Effector memory CD4-positive, alpha-beta T cell (primary cell): ENCODE measurements at regions not wholly inside any gene's neighbourhood (a gene's known extent, or its start where the extent isn't known, plus 50 kb on each side); places are given as distances from the start of the nearest gene placed in this dataset.
"Not testable (repeated sequence)": the region's sequence is repeated elsewhere in the genome, so short reads cannot be mapped to it uniquely, and the experiment has no call there.

ENCODE experiments used
- DNase-seq, 3 donors: peaks; one replicate each; pipeline ENCODE4 v3.0.0-alpha.2; 2020
- H3K27ac ChIP-seq: 2 replicates; pipeline ENCODE4 v1.7.0; 2013; ENCODE audit warnings: mild to moderate bottlenecking, low read length, moderate library complexity; ENCODE audit not compliant: insufficient read depth, poor library complexity, severe bottlenecking
- H3K27me3 ChIP-seq: replicated peaks from 2 replicates; pipeline ENCODE4 v1.7.0; 2013; ENCODE audit warnings: mild to moderate bottlenecking, low read length; ENCODE audit not compliant: insufficient read depth, control insufficient read depth, poor library complexity, severe bottlenecking
- H3K36me3 ChIP-seq: 2 replicates; pipeline ENCODE4 v1.7.0; 2013; ENCODE audit warnings: mild to moderate bottlenecking, low read length, moderate library complexity; ENCODE audit not compliant: control insufficient read depth, insufficient read depth
- H3K4me1 ChIP-seq: 2 replicates; pipeline ENCODE4 v1.7.0; 2013; ENCODE audit warnings: low read length, mild to moderate bottlenecking; ENCODE audit not compliant: control insufficient read depth, insufficient read depth, poor library complexity, severe bottlenecking
- H3K4me3 ChIP-seq: 2 replicates; pipeline ENCODE4 v1.7.0; 2013; ENCODE audit warnings: low read length, low read depth, mild to moderate bottlenecking; ENCODE audit not compliant: insufficient read depth, poor library complexity, severe bottlenecking
- H3K9me3 ChIP-seq: 2 replicates; pipeline ENCODE4 v1.7.0; 2013; ENCODE audit warnings: mild to moderate bottlenecking, low read length, moderate library complexity; ENCODE audit not compliant: control insufficient read depth

DNA sequence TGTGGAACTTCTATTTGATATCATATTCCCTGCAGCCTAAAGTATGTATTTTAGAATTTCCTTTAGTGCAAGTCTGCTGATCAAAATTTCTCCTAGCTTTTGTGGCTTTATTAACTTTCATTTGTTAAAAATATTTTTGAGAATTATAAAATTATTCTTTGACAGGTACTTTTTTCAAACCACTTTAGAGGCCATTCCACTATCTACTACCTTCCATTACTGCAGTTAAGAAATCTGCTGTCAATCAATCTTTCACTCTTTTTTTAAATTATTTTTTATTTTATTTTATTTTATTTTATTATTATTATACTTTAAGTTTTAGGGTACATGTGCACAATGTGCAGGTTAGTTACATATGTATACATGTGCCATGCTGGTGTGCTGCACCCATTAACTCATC, 656.2 kb downstream of the CCDC85A start:
- H3K27ac ChIP-seq, DNase-seq: not testable (repeated sequence)

GRCh38 chr2:56860991-56861390, 677.2 kb downstream of the CCDC85A start:
- Histone ChIP-seq H3K9me3 (no peaks in the 10 kb centered on the region), H3K27me3 (no peaks in the 10 kb centered on the region), H3K4me3 (no peak overlapping the region), H3K4me1 (no peaks in the 10 kb centered on the region), H3K36me3 (no peaks in the 10 kb centered on the region), H3K27ac (no peak overlapping the region)
- no peak for DNase-seq

More for the DNA sequence above, 656.2 kb downstream of the CCDC85A start:
- not testable (repeated sequence) for H3K4me3 ChIP-seq, H3K9me3 ChIP-seq, H3K27me3 ChIP-seq, H3K4me1 ChIP-seq, H3K36me3 ChIP-seq

GRCh38 chr2:56871644-56872043, 687.9 kb downstream of the CCDC85A start:
- no peak for DNase-seq

DNA sequence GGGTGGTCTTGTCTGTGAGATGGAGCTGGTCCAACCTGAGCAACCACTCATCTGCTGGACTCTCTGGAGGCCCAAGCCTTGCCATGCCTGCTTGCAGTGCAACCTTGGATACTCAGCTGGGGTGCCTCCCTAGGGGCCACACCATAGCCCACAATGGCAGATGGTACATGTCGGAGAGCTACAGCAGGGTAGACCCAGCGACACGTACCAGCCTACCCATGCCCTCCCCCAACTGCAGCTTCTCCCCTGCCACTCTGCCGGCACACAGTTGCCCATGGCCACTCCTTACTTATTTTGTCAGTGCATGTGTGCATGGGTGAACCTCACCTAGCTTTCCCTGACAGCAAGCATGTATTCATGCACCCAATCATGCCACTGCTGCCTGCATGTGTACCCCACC, 690.9 kb downstream of the CCDC85A start:
- H3K27me3 ChIP-seq, result no peaks in the 10 kb centered on the region
- H3K9me3 ChIP-seq, result no peaks in the 10 kb centered on the region
- DNase-seq, result no peak
- H3K4me1 ChIP-seq, result no peaks in the 10 kb centered on the region
- no peak overlapping the region for H3K4me3 ChIP-seq
- H3K36me3 ChIP-seq, result no peaks in the 10 kb centered on the region
- H3K27ac ChIP-seq, result no peak overlapping the region

More at GRCh38 chr2:56871644-56872043, 687.9 kb downstream of the CCDC85A start:
- Histone ChIP-seq H3K9me3 (no peaks in the 10 kb centered on the region), H3K27ac (no peak overlapping the region), H3K36me3 (no peaks in the 10 kb centered on the region), H3K4me1 (no peaks in the 10 kb centered on the region), H3K27me3 (no peaks in the 10 kb centered on the region), H3K4me3 (no peak overlapping the region)

- Histone ChIP-seq H3K27ac (no peak overlapping the region), H3K4me1 (no peaks in the 10 kb centered on the region), H3K9me3 (no peaks in the 10 kb centered on the region), H3K27me3 (no peaks in the 10 kb centered on the region), H3K4me3 (no peak overlapping the region), H3K36me3 (no peaks in the 10 kb centered on the region)
- DNase-seq, result no peak
Measured at GRCh38 chr2:56889738-56890137, 705.9 kb downstream of the CCDC85A start.

DNA sequence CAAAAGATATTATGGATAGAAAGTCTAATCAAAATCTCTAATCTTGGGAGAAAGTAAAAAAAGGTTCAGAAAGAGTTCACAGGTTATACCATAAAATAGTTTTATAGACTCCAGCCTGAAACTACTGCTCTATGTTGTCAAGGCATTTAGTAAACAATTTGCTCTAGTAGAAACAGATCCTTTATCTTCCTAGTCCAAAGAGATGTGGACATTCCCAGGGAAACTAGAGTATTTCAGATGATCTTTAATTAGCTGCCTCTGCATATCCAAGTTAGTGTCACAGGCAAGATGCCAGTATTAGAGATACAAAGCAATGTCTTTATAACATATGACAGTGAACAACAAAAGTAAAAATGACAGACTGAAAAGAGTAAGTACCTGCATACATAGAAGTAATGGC, 708.6 kb downstream of the CCDC85A start:
- Histone ChIP-seq H3K27me3 (no peaks in the 10 kb centered on the region), H3K36me3 (no peaks in the 10 kb centered on the region), H3K4me1 (no peaks in the 10 kb centered on the region), H3K27ac (no peak overlapping the region), H3K4me3 (no peak overlapping the region), H3K9me3 (no peaks in the 10 kb centered on the region)
- DNase-seq, result no peak

GRCh38 chr2:56898986-56899385, 715.2 kb downstream of the CCDC85A start:
- H3K4me3 ChIP-seq, result no peak overlapping the region
- no peaks in the 10 kb centered on the region for H3K4me1 ChIP-seq
- no peak for DNase-seq
- H3K27me3 ChIP-seq, result no peaks in the 10 kb centered on the region
- no peaks in the 10 kb centered on the region for H3K36me3 ChIP-seq
- H3K9me3 ChIP-seq, result no peaks in the 10 kb centered on the region
- H3K27ac ChIP-seq, result no peak overlapping the region

DNA sequence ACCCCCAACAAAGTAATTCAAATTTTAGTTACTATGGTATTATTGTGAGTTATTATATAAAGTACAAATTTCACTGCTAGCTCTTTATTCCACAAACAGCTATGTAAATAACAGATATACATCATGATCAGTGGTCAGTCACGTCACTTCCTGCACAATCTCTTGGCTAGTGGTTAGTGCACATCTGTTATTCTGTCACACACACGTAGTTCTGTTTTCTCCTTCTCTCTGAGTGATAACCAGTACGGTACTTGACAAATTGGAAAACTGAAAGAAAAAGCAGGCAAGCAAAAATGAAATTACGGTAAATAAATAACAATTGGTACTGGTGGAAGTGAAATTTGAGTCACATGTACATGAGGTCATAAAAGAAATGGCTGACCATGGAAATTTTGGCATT, 728.7 kb downstream of the CCDC85A start:
- Histone ChIP-seq H3K27me3 (no peaks in the 10 kb centered on the region), H3K36me3 (no peaks in the 10 kb centered on the region), H3K27ac (no peak overlapping the region), H3K9me3 (no peaks in the 10 kb centered on the region), H3K4me1 (no peaks in the 10 kb centered on the region), H3K4me3 (no peak overlapping the region)
- no peak for DNase-seq

DNA sequence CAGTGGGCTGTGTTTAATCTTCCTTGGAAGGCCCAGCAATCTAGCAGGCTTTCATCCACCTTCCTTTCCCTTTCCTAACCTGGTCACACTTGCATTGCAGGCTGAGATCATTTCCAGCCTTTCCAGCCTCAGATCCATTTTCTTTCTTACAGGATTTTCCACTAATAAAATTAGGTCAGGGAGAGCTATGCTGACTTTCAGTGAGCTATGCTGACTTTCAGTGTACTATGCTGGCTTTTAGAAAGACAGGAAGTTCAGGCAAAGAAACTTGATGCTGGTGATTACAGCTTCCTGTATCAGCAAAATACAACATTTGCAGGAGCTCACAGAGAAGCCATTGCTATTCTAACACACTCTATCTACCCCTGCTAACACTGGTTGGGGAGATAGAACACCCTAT, 735.0 kb downstream of the CCDC85A start:
- Histone ChIP-seq H3K4me1 (no peaks in the 10 kb centered on the region), H3K27me3 (no peaks in the 10 kb centered on the region), H3K4me3 (no peak overlapping the region), H3K36me3 (no peaks in the 10 kb centered on the region), H3K27ac (no peak overlapping the region), H3K9me3 (no peaks in the 10 kb centered on the region)
- no peak for DNase-seq

- H3K4me1 ChIP-seq, result no peaks in the 10 kb centered on the region
- no peaks in the 10 kb centered on the region for H3K9me3 ChIP-seq
- H3K4me3 ChIP-seq, result no peak overlapping the region
- no peaks in the 10 kb centered on the region for H3K27me3 ChIP-seq
- no peak overlapping the region for H3K27ac ChIP-seq
- no peaks in the 10 kb centered on the region for H3K36me3 ChIP-seq
- DNase-seq, result no peak
Measured at GRCh38 chr2:56933976-56934375, 750.2 kb downstream of the CCDC85A start.

GRCh38 chr2:56934866-56935265, 751.1 kb downstream of the CCDC85A start:
- Histone ChIP-seq H3K27ac (no peak overlapping the region), H3K4me3 (no peak overlapping the region), H3K9me3 (no peaks in the 10 kb centered on the region), H3K4me1 (no peaks in the 10 kb centered on the region), H3K27me3 (no peaks in the 10 kb centered on the region), H3K36me3 (no peaks in the 10 kb centered on the region)
- DNase-seq, result no peak
